Ovary (tissue), 7 donors: ENCODE measurements at regions not wholly inside any gene's neighbourhood (a gene's known extent, or its start where the extent isn't known, plus 50 kb on each side); places are given as distances from the start of the nearest gene placed in this dataset.

ENCODE experiments used
- DNase-seq, 5 donors: peaks; one replicate each; pipeline ENCODE4 v3.0.0-alpha.2; 2019 to 2020
- H3K27ac ChIP-seq, 2 donors: fragments of 200-600 bp; one replicate each; pipeline versions ENCODE4 v1.5.1 to v1.8.0; 2019 to 2022
- H3K27me3 ChIP-seq: fragments of 200-600 bp; one replicate; pipeline ENCODE4 v1.8.0; 2022
- H3K36me3 ChIP-seq: fragments of 200-600 bp; sonication (generic); one replicate; pipeline ENCODE4 v1.5.1; 2019
- H3K4me1 ChIP-seq: one replicate; pipeline ENCODE4 v1.8.1; 2013; ENCODE audit warnings: mild to moderate bottlenecking, moderate library complexity; ENCODE audit not compliant: insufficient read depth
- H3K4me3 ChIP-seq: fragments of 200-600 bp; sonication (generic); one replicate; pipeline ENCODE4 v1.5.1; 2017
- H3K9me3 ChIP-seq, 2 donors: fragments of 200-600 bp in 1 of 2; sonication (generic) in 1 of 2; one replicate each; pipeline versions ENCODE4 v1.5.1 to v1.8.1; 2013 to 2019; ENCODE audit warnings: mild to moderate bottlenecking in 1 of 2, moderate library complexity in 1 of 2
- EP300 ChIP-seq: sonication (generic); formaldehyde crosslinking; IDR thresholded peaks from one replicate; pipeline ENCODE4 v1.6.1; 2017; ENCODE audit warnings: antibody characterized with exemption
- POLR2A ChIP-seq: fragments of 450-650 bp; IDR thresholded peaks from one replicate; pipeline ENCODE4 v1.6.1; 2017; ENCODE audit warnings: antibody characterized with exemption, mild to moderate bottlenecking, moderate library complexity
- WGBS, 3 donors: extraction: QIAGEN DNeasy Blood & Tissue Kit in 1 of 3; methylation state at CpG; one replicate each; pipeline versions ENCODE4 v1.1.5 to v1.1.7; 2013 to 2017; 5-methylcytosine and 5-hydroxymethylcytosine counted together
- intact Hi-C, 4 donors: fragments of 100-400 bp; cut with DNase I; formaldehyde crosslinking; loops; one replicate each; pipeline versions ENCODE4 v1.11.0 to v1.15.1; 2022 to 2023
- TF ChIP-seq, protein P1 (sequence below), 3 donors: fragments of 450-650 bp in 2 of 3; fragments of 200-600 bp in 1 of 3; IDR thresholded peaks; one replicate each; pipeline versions ENCODE4 v1.5.1 to v1.8.0; 2016 to 2022; ENCODE audit warnings: antibody characterized with exemption in 3 of 3, mild to moderate bottlenecking in 1 of 3
- donor health status: DM: no; HTN: no; CAD: no; lungs with moderate emphysema.
- donor health status: DM: no; HTN: no; CAD: no.
- donor health status: Bipolar disorder and iron deficiency.
- donor health status: DM: no; HTN: no; CAD: no.
- donor health status: DM: yes; HTN: yes; CAD: no.

DNA sequence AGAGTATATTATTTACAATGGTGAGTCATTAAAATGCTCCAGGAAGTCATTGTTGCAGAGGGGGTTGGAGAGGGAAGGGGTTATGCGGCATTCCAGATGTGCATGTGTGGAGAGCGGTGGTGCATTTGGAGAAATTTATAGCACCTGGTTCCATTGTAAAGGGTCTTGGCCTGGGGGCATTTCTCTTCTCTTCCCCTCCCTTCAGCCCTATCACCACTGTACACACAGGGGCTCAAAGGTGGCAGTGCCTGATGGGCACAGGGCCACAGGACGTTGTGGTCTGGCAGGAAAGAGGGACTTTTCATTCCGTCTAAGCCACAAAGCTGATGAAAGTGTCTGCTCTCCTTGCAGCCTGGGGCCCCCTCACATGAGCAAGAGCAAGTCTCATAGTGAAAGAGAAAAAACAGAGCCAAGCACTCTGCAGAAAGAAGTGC is 442.4 kb upstream of the ZNF462 start:
- 45 to 53% (median 49%) methylated on average over 4 of the region's 4 CpGs for WGBS, 3 donors
- H3K4me3 ChIP-seq = no peak overlapping the region
- no peaks in the 10 kb centered on the region for H3K36me3 ChIP-seq
- TF ChIP-seq POLR2A (no peak), EP300 (no peak)
- TF ChIP-seq, protein P1, sequence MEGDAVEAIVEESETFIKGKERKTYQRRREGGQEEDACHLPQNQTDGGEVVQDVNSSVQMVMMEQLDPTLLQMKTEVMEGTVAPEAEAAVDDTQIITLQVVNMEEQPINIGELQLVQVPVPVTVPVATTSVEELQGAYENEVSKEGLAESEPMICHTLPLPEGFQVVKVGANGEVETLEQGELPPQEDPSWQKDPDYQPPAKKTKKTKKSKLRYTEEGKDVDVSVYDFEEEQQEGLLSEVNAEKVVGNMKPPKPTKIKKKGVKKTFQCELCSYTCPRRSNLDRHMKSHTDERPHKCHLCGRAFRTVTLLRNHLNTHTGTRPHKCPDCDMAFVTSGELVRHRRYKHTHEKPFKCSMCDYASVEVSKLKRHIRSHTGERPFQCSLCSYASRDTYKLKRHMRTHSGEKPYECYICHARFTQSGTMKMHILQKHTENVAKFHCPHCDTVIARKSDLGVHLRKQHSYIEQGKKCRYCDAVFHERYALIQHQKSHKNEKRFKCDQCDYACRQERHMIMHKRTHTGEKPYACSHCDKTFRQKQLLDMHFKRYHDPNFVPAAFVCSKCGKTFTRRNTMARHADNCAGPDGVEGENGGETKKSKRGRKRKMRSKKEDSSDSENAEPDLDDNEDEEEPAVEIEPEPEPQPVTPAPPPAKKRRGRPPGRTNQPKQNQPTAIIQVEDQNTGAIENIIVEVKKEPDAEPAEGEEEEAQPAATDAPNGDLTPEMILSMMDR (IDR thresholded peaks at IDR 0.05) = no peak
- no peaks in the 10 kb centered on the region for H3K4me1 ChIP-seq
- H3K27ac ChIP-seq = no peak overlapping the region
- no peak for DNase-seq
- intact Hi-C loops = no loop called here
- H3K9me3 ChIP-seq = no peaks in the 10 kb centered on the region
- no peaks in the 10 kb centered on the region for H3K27me3 ChIP-seq

DNA sequence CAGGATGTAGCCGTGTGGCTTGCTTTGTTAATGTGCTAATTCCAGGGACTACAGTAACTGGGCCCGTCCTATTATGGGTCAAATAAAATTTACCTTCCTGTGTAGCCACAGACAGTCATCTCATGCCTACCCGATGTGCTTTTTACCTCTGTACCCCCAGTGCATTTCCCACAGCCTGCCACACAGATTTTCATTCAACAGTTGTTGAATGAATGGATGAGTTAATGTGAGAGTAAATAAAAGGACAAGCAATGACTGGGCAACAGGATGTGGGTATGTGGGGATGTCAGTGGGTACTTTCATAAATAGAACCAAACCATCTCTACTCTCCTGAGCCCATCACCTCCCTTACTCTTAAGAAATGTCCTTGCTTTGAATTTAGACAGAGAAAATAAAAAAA is 441.2 kb upstream of the ZNF462 start:
- no peaks in the 10 kb centered on the region for H3K9me3 ChIP-seq
- DNase-seq = no peak
- 90 to 92% (median 92%) methylated on average over 3 of the region's 3 CpGs for WGBS, 3 donors
- intact Hi-C loops = no loop called here
- no peaks in the 10 kb centered on the region for H3K4me1 ChIP-seq
- TF ChIP-seq POLR2A (no peak), EP300 (no peak)
- TF ChIP-seq, protein P1 (IDR thresholded peaks at IDR 0.05) = no peak
- no peak overlapping the region for H3K27ac ChIP-seq
- H3K36me3 ChIP-seq = no peaks in the 10 kb centered on the region
- no peaks in the 10 kb centered on the region for H3K27me3 ChIP-seq
- no peak overlapping the region for H3K4me3 ChIP-seq

DNA sequence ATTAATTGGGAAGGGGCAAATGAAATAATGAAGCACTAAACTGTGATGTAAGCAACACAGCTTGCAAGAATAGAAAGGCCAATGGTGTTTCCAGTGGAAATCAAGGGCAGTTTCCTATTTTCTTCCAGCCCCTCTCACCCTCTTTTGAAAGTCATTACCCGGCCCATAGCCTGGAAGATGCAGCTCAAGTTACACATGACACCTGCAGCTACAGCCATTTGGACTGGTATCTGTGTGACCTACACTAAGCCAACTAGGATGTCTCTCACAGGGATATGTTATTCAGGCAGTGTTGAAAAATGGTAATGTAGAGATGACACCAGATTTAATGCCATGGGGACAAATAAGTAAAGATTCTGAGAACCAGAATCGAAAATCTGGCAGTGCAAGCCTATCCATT is 439.4 kb upstream of the ZNF462 start:
- DNase-seq = no peak
- intact Hi-C loops = no loop called here

DNA sequence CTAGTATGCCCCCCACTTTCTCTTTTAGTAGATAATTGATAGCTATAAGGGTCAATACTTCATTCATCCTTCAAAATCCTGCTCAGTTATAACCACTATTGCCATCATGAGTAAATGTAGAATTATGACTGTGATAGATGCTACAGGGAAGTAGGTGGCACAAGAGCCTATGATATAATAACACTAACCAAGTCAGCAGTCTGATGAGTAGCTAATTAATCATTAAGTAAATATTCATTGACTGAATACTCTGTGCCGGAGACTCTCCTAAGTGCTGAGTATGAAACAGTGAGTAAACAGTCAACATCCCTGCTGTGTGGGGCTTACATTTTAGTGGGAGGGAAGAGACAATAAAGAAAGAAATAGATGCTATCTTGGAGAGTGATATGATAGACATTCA is 430.3 kb upstream of the ZNF462 start:
- Histone ChIP-seq H3K9me3 (no peaks in the 10 kb centered on the region), H3K4me3 (no peak overlapping the region), H3K27ac (no peak overlapping the region), H3K4me1 (no peaks in the 10 kb centered on the region), H3K36me3 (no peaks in the 10 kb centered on the region), H3K27me3 (no peaks in the 10 kb centered on the region)
- TF ChIP-seq EP300 (no peak), POLR2A (no peak)
- TF ChIP-seq, protein P1 (IDR thresholded peaks at IDR 0.05) = no peak
- no peak for DNase-seq
- intact Hi-C loops = no loop called here
- WGBS, 3 donors = 97 to 98% (median 98%) methylated on average over 1 of the region's 1 CpG

More for the DNA sequence above, 439.4 kb upstream of the ZNF462 start:
- Histone ChIP-seq H3K4me3 (no peak overlapping the region), H3K4me1 (no peaks in the 10 kb centered on the region), H3K27me3 (no peaks in the 10 kb centered on the region), H3K36me3 (no peaks in the 10 kb centered on the region), H3K9me3 (no peaks in the 10 kb centered on the region), H3K27ac (no peak overlapping the region)
- TF ChIP-seq EP300 (no peak), POLR2A (no peak)
- TF ChIP-seq, protein P1 (IDR thresholded peaks at IDR 0.05) = no peak
- WGBS, 3 donors = 84 to 85% (median 85%) methylated on average over 2 of the region's 2 CpGs

DNA sequence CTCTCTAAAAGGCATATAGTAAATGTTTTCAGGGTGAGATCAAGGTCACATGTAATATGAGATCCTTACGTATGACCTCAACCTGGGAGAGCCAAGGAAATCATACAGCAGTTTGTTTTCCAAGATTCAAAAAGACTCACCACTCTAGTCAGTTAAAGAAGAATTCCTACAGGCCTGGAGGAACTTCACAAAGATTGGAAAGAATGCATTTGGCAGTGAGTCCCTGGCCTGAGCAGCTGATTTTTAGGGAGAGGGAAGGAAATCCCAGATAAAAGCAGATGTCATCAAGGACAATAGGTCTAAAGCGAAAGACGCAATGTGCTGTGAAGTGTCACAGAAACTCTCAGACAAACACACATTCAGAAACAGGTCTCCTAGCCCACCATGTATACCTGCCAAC is 424.0 kb upstream of the ZNF462 start:
- no peaks in the 10 kb centered on the region for H3K36me3 ChIP-seq
- intact Hi-C loops = no loop called here
- no peak for DNase-seq
- no peaks in the 10 kb centered on the region for H3K27me3 ChIP-seq
- H3K4me3 ChIP-seq = no peak overlapping the region
- 5 to 9% (median 5%) methylated on average over 3 of the region's 3 CpGs for WGBS, 3 donors
- no peak overlapping the region for H3K27ac ChIP-seq
- H3K4me1 ChIP-seq = no peaks in the 10 kb centered on the region
- TF ChIP-seq, protein P1 (IDR thresholded peaks at IDR 0.05) = no peak
- no peak for TF ChIP-seq EP300
- no peak for TF ChIP-seq POLR2A
- no peaks in the 10 kb centered on the region for H3K9me3 ChIP-seq
